ENCODE measurements at regions not wholly inside any gene's neighbourhood (a gene's known extent, or its start where the extent isn't known, plus 50 kb on each side); places are given as distances from the start of the nearest gene placed in this dataset.
"Not testable (repeated sequence)": the region's sequence is repeated elsewhere in the genome, so short reads cannot be mapped to it uniquely, and the experiment has no call there.

DNA sequence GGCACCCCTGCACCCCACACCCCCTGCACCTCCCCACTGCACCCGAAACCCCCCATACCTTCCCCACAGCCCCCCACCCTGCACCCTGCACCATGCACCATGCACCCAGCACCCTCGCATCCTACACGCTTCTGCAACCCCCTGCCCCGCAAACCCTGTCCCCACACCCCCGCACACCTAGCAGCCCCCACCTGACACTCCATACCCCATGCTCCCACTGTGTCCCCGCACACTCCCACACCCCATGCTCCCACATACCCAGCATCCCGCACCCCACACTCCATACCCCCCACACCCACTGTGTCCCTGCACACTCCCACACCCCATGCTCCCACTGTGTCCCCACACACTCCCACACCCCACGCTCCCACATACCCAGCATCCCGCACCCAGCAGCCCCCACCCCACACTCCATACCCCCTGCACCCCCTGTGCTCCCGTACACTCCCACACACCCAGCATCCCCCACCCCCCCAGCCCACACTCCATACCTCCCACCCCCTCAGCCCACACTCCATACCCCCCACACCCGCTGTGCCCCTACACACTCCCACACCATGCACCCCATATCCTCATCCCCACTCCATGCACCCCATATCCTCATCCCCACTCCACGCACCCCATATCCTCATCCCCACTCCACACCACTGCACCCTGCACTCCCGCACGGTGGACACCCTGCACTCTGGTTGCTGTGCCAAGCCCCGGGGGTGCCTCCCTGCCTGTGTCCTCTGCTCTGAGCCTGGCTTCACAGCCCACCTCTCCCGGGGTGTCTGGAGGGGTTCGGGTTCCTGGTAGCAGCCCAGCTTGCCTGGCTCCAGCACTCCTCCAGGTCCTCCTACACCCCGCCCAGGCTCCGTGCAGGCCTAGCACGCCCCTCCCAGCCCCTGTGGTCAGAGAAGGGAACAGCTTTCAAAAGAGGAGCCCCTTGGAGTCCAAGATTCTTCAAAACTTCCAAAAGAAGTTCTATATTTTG lies 93.9 kb upstream of the CTDP1 start:
- Histone ChIP-seq H3K9me3 (no peaks in the 10 kb centered on the region), H3K4me3 (no peak overlapping the region), H3K27me3 (no peaks in the 10 kb centered on the region), H4K20me1 (no peaks in the 10 kb centered on the region), H3K27ac (no peak overlapping the region), H3K36me3 (no peaks in the 10 kb centered on the region), H3K4me1 (peaks cover 66% of the 10 kb centered on the region), H3K4me2 (peak overlapping the region; percentile 69; the same call in 1 of the 2 replicates), H3K9ac (no peak overlapping the region)
- TF ChIP-seq Cebpa-rat (IDR thresholded peaks at IDR 0.05) = no peak

DNA sequence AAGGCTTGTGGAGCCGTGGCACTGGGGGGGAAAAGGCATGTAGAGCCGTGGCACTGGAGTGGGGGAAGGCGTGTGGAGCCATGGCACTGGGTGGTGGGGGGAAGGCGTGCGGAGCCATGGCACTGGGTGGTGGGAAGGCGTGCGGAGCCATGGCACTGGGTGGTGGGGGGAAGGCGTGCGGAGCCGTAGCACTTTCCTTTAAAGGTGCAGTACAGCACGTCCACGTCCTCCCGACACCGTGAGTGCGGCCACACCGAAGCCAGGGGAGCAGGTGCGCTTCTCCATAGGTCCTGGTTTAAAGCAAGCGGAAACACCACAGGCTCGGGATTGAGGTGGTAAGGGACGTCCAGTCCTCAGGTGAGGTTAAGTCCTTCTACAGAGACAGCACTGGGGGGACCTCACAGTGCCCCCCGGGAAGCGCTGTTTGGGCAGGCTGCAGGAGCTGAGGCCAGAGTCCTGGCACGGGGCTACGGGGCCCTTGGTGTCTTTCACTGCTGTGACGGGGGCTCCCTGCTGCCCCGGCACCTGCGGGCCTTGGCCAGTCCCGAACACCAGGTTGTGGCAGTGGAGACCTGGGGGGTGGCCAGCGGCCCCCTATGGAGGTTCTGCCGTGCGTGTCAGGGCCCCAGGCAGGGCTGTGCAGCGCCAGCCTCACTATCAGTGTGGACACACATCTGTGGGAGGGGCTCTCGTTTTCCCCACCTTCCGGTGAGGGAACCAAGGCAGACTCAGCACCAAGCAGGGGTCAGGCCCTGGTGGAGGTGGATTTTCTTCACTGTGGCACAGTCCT lies 93.0 kb upstream of the CTDP1 start:
- H3K27me3 ChIP-seq = no peaks in the 10 kb centered on the region
- no peak overlapping the region for H3K4me3 ChIP-seq
- H3K4me1 ChIP-seq = peaks cover 72% of the 10 kb centered on the region
- H3K27ac ChIP-seq = 0 out of 2 replicates have a peak overlapping the region, but pooled peaks have one; percentile 27
- no peaks in the 10 kb centered on the region for H3K36me3 ChIP-seq
- no peaks in the 10 kb centered on the region for H3K9me3 ChIP-seq
- H3K4me2 ChIP-seq = peak overlapping the region; percentile 73; the same call in 1 of the 2 replicates
- H3K9ac ChIP-seq = no peak overlapping the region
- H4K20me1 ChIP-seq = no peaks in the 10 kb centered on the region
- no peak for TF ChIP-seq Cebpa-rat (IDR thresholded peaks at IDR 0.05)

DNA sequence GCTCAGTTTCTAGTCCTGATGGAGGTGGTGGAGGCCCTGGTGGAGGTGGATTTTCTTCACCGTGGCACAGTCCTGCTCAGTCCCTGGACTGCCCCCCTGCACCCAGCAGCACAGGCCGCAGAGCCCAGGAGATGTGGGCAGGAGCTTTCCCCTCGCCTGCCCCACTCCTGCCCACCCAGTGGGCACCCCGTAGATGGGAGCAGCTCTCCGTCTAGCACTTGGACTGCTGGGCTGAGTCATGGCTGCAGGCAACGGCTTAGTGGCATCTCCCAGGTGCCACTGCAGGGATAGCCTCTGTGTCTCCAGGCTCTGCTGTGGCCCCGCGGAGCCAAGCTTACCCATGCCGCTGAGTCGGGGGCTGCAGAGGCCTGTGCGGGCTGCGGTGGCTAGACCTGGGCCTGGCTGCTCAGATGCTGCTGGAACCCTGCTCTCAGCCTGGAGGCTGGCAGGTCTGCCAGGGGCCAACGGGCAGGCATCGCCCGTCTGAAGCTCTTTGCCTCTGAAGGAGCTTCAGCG lies 92.3 kb upstream of the CTDP1 start:
- Histone ChIP-seq H3K4me1 (peaks cover 72% of the 10 kb centered on the region), H3K4me3 (no peak overlapping the region), H3K27ac (peak overlapping the region; percentile 27), H3K9ac (no peak overlapping the region), H3K4me2 (peak overlapping the region; percentile 73), H3K9me3 (no peaks in the 10 kb centered on the region), H3K27me3 (no peaks in the 10 kb centered on the region), H3K36me3 (no peaks in the 10 kb centered on the region), H4K20me1 (no peaks in the 10 kb centered on the region)
- TF ChIP-seq Cebpa-rat (IDR thresholded peaks at IDR 0.05) = no peak

DNA sequence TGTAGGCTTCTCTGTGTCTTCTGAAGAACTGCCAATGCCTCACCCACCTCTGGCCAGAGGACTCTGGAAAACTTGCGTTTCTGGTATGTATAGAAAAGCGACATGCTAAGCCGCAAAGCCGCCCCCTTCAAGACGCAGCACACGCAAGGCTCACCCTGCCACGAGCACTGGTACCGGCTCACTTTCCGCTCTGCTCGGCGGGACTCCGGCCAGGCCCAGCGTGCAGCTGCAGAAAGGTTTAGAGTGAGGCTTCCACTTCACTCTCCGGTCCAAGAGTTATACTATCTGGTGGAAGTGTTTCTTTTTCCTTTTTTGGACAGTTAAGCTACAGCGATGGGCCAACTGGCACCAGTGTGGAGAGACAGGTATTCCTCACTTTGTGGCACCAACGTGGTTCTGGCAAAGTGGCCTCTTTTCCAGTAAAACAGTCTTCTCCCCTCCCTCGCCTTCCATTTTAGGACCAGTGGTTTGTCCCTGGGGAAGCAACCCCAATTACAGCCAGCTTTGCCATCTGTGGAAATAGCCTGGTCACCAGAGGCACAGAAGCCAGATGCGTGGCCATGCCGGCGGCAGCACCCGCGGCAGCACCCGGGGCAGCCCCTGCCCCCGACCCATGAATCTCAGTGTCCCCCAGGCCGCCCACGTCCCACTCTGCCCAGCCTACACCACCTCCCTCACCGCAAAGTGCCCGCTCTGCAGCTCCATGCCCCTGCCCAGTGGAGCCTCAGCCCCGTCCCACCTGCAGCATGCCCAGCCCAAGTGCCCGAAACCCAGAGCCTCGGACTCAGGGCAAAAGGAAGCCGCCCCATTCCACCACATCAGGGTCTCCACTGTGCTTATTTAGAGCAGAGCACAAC lies 91.6 kb upstream of the CTDP1 start:
- no peaks in the 10 kb centered on the region for H3K36me3 ChIP-seq
- no peak overlapping the region for H3K9ac ChIP-seq
- peaks cover 5% of the 10 kb centered on the region for H3K9me3 ChIP-seq
- H3K27ac ChIP-seq = peak overlapping the region; percentile 27
- no peak for TF ChIP-seq Cebpa-rat (IDR thresholded peaks at IDR 0.05)
- no peaks in the 10 kb centered on the region for H4K20me1 ChIP-seq
- H3K4me1 ChIP-seq = peaks cover 70% of the 10 kb centered on the region
- peak overlapping the region; percentile 73 for H3K4me2 ChIP-seq
- no peak overlapping the region for H3K4me3 ChIP-seq
- no peaks in the 10 kb centered on the region for H3K27me3 ChIP-seq

DNA sequence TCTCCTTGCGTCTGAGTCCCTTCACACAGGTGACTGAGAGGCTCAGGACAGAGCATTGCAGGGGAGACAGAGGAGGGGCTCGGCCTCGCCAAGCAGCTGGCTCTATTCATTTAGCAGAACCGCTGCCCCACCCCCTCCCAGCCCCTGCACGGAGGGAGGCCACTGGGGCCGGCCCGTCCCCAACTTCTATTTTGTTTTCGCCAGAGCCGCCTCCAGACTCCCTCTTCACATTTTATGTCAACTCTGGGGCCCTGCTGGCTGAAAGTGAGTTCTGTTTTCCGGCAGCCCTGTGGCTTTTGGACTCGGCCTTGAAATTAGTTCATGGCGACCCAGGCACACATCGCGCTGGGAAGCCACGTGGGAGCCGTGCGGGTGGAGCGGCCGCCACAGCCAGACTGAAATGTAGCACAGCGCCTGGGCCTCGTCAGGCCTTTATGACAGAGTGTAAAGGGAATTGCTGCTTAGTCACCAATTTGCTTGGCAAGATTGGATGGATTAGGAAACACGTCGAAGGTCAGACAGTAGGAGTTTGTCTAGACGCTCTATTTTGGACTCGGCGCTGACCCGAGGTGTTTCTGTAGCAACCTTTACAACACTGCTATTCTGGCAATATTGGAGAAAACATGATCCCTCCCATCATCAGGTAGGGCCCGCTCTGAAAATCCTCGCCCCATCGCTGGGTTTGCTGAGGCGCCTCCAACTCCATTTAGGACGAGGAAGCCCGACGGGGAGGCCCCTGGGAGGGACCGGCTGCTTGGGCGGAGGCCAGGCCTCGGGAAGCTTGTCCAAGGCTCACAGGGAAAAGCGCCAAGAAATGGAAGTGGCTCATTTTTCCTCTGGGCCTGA lies 90.7 kb upstream of the CTDP1 start:
- no peak for TF ChIP-seq Cebpa-rat (IDR thresholded peaks at IDR 0.05)
- peaks cover 5% of the 10 kb centered on the region for H3K9me3 ChIP-seq
- H3K27me3 ChIP-seq = no peaks in the 10 kb centered on the region
- H3K4me1 ChIP-seq = peaks cover 62% of the 10 kb centered on the region
- H3K4me2 ChIP-seq = peak overlapping the region; percentile 73
- no peaks in the 10 kb centered on the region for H3K36me3 ChIP-seq
- H3K4me3 ChIP-seq = no peak overlapping the region
- no peaks in the 10 kb centered on the region for H4K20me1 ChIP-seq
- 0 out of 2 replicates have a peak overlapping the region, but pooled peaks have one; percentile 2 for H3K27ac ChIP-seq
- H3K9ac ChIP-seq = no peak overlapping the region

DNA sequence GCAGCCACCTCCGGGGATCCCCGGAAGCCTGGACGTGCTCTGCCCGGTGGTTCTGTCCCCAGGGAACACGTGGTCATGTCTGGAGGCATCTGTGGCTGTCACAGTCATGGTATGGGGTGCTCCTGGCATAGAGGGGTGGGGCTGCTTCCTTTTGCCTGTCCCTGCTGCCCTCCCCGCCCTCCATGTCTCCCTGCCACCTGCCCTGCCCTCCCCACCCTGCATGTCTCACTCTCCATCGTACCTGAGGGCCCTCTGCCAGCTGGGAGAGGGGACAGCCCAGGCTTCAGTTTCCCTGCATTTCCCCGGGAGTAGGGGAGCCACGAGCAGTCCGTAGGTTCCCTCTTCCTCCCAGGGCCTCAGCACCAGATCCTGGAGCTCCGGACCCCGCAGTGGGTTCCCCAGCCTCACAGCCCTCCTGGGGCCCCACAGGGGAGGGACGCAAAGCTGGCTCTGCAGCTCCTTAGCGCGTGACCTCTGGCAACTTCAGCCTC lies 90.0 kb upstream of the CTDP1 start:
- no peak for TF ChIP-seq Cebpa-rat (IDR thresholded peaks at IDR 0.05)
- no peaks in the 10 kb centered on the region for H4K20me1 ChIP-seq
- H3K4me3 ChIP-seq = no peak overlapping the region
- peaks cover 54% of the 10 kb centered on the region for H3K4me1 ChIP-seq
- no peaks in the 10 kb centered on the region for H3K36me3 ChIP-seq
- H3K9me3 ChIP-seq = peaks cover 5% of the 10 kb centered on the region
- no peaks in the 10 kb centered on the region for H3K27me3 ChIP-seq
- no peak overlapping the region for H3K9ac ChIP-seq
- H3K27ac ChIP-seq = 0 out of 2 replicates have a peak overlapping the region, but pooled peaks have one; percentile 3
- peak overlapping the region; percentile 73 for H3K4me2 ChIP-seq

DNA sequence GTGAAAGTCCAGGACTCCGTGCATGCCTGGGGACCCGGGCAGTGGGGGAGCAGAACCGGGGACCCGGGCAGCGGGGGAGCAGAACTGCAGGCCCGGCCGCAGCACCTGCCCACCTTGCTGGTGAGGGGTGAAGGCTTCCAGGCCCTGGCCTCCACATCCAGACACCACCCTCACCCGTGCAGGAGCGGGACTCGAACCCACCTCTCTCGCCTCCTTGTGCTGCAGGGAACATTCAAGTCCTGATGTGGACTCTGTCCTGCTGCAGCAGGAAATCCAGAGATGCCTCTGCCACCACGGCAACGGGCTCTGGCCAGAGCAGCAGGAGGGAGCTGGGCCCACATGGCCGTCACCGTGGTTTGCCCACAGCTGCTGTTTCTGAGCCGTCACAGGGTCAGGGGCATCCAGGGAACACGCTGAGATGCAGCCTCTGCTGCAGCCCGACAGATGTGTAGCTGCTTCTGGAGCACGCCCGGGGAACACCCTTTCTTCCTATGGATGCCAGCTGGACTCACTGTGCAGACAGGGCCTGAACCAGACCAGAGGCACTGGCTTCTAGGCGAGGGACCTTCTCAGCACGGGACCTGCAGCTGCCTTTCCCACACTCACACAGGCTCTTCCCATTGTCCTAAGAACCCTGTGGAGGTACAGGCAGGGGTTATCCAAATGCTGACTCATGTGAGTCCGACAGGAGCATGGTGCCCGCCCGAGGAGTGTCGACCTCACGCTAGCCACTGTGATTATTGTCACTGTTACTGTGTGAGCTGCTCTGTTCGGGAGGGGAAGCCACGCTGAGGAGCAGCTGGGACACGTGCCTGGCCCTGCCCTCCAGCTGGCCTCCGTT lies 89.2 kb upstream of the CTDP1 start:
- peak overlapping the region; percentile 73 for H3K4me2 ChIP-seq
- H3K27me3 ChIP-seq = no peaks in the 10 kb centered on the region
- H3K36me3 ChIP-seq = no peaks in the 10 kb centered on the region
- no peaks in the 10 kb centered on the region for H4K20me1 ChIP-seq
- H3K4me3 ChIP-seq = no peak overlapping the region
- H3K9ac ChIP-seq = peak overlapping the region; percentile 9; the same call in 1 of the 2 replicates
- H3K4me1 ChIP-seq = peaks cover 48% of the 10 kb centered on the region
- no peak for TF ChIP-seq Cebpa-rat (IDR thresholded peaks at IDR 0.05)
- H3K9me3 ChIP-seq = peaks cover 5% of the 10 kb centered on the region
- H3K27ac ChIP-seq = no peak overlapping the region

DNA sequence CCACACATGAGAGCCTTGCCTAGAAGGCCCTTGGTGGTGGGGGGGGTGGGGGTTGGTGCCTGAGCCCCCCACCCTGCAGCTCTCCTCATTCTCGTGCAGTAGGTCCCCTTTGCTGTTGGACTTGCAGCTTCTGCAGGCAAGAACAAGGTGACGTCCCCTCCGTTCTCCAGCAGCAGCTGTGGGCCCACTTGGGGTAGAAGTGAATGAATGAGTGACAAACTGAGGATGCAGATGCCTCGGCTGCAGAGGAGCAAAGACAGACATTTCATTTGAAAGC lies 88.6 kb upstream of the CTDP1 start:
- Histone ChIP-seq H3K9ac (peak overlapping the region; percentile 9; the same call in 1 of the 2 replicates), H3K4me1 (peaks cover 50% of the 10 kb centered on the region), H3K9me3 (peaks cover 5% of the 10 kb centered on the region), H4K20me1 (no peaks in the 10 kb centered on the region), H3K27me3 (no peaks in the 10 kb centered on the region), H3K4me2 (peak overlapping the region; percentile 73), H3K4me3 (no peak overlapping the region), H3K36me3 (no peaks in the 10 kb centered on the region), H3K27ac (no peak overlapping the region)
- no peak for TF ChIP-seq Cebpa-rat (IDR thresholded peaks at IDR 0.05)

DNA sequence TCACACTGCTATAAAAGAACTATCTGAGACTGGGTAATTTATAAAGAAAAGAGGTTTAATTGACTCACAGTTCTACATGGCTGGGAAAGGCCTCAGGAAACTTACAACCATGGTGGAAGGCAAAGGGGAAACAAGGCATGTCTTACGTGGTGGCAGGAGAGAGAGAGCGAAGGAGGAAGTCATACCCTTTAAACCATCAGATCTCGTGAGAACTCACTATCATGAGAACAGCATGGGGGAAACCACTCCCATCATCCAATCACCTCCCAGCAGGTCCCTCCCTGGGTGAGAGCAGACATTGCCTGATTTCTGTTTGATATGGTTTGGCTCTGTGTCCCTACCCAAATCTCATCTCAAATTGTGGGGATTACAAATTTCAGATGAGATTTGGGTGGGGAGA lies 86.9 kb upstream of the CTDP1 start:
- H3K4me3 ChIP-seq, H3K27ac ChIP-seq, H4K20me1 ChIP-seq, H3K27me3 ChIP-seq, H3K4me2 ChIP-seq, H3K36me3 ChIP-seq, H3K9ac ChIP-seq, H3K9me3 ChIP-seq: not testable (repeated sequence)
- H3K4me1 ChIP-seq = peaks cover 54% of the 10 kb centered on the region

Measured in BLaER1 (cell line).